Activated T-cell treated with anti-CD3 and anti-CD28 coated beads for 24 hours (primary cell): ENCODE measurements at regions not wholly inside any gene's neighbourhood (a gene's known extent, or its start where the extent isn't known, plus 50 kb on each side); places are given as distances from the start of the nearest gene placed in this dataset.

ENCODE experiments used
- DNase-seq: peaks from one replicate; pipeline ENCODE4 v3.0.0-alpha.2; 2020; ENCODE audit warnings: low read depth

DNA sequence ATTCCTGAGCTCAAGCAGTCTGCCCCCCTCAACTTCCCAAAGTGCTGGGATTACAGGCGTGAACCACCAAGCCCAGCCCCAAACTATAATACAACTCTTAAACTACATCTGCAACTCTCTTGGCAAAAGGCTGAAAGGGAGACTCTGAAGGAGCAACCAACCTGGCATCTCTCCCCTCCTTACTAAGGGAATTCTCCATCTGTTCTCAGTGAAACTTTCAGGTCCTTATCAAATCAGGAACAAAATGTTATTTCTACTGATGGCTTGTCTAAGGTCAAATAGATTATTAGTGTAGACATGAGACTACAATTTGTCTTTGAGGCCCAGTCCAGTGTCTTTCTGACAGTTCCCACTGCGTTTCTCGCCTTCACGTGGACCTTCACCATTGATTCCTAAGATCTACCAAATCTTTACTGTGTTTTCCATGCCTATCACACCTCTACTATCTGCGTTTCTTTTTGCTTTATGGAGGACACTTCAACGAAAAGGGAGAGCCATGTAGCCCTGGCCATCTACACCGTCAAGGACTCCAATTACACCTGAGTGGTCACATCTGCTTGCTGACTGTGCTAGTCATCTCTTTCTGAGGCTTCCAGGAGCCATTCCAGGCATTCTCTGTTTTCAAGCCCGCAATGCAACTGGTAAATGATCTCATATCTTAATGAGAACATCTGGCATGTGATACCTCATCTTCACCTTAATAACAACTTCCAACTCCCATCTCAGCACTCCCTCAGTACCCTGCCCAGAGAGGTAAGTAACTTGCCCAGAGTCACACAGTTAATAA, 405.7 kb upstream of the CITED2 start:
- no peak for DNase-seq

DNA sequence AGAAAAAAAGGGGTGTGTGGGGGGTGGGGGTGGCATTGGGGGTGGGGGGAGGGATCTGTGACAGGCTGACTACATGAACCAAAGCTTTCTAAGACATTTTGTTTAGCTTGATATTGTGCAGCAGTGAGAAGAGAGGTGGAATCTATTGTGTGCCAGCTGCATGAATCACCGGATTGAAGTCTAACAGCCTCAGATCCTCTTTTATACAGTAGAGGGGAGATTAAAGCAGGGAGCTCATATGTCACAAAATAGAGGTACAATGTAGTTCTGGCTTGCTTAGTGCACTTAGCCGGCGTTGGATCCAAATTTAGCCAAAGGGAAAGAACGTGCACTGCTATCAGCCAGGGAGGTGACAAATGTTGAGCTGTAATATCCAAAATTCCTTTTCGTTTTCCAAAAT, 404.2 kb upstream of the CITED2 start:
- no peak for DNase-seq

DNA sequence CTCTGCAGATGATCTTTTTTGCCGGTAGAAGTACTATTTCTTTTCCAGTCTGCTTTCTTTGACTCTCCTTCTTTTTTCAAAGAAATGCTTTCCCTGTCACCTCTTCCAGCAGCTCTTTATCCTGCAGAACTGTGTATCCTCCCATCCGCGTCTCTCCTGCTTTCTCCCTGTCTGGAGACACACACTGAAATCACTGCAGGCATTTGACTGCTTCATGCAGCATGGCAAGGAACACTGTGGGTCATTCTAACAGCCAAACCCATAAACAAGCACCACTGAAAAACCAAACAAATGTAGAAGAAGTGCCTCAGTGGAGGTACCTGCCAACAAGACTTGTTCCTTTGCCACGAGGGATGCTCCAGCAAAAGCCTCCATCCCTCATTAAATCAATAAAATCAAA, 403.7 kb upstream of the CITED2 start:
- DNase-seq: no peak

DNA sequence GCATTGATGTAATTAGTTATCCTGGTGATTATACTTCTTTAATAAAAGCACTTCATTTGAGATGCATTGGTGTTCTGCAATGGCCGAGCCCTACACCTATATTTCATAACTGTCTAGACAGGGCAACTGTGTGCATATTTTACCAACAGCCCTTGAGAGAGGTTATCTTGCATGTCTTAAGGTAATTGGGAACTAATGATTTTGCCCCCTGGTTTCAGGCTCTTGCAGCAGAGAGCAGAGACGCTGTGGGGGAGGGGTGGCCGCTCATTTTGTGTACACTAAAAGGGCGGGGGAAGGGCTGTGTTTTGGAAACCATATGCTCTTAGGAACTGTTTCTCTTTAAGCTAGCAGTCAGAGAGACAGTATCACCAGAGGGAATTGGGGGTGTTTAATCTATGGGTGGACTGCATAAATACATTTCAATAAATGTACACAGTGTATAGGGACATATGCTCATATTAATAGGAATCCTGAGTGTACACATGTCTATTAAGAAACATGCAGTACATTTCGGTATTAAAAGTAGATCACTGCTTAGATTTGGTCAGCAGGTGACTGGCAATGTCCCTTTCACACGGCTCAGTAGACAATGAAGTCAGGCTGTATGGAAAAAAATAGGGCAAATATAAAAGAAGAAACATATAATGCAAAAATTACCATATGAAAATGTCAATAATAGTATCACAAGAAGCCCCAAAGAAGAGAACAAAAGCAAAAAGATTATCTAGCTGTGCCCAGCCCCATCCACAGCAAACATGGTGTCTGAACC, 402.9 kb upstream of the CITED2 start:
- DNase-seq: no peak

DNA sequence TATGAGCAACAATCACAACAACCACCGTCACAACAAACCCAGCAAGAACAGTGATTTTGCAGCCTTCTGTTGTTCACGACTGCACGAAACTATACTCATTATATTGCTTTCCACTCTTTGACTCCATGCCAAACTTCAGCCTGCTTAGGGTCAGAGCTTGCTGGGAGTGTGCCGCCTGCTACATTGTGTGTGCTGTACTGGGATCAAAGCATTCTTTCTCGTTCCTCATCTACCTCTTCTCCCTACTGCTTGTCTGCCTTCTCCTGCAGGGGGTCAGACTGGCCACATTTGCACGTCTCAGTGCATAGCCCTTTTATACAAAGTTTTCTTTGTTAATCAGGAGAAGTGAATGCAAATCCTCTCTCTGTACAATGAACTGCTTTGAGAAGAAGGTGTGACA, 401.6 kb upstream of the CITED2 start:
- DNase-seq: no peak

DNA sequence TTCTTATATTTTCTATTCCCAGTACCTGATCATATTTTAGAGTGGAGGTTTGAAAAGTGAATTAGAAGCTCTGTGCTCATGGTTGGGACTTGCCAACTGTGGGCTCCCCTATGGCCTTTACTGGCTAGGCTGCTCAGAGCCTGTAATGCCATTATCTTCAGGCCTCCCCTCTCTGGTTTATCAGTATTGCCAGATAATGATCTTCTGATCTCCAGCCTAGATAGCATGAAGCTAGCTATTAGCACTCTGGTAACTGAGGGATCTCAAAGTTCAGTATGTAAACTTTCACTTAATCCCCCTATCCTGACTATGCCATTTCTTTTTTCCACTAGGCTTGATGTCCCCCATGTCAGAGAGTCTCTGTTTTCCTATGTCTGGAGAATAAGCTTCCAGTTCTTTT, 393.7 kb upstream of the CITED2 start:
- no peak for DNase-seq

DNA sequence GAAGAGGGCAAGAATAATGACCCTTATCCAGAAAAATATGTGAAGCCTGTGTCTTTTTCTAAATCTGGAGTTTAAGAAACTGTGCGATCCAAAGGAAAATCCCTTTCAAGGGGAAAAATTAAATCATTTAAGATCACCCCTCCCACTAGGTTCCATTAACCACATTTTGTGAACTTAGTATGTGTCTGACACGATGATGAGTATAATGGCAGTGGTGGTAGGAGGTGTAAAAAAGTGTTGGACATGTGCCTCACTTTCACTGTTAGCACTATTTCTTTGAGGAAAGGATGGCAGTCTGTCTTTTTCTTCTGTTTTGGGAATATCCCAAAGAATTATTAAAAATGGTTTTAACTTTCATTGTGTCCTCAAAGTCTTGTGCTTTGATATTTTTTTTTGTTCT, 392.3 kb upstream of the CITED2 start:
- no peak for DNase-seq

DNA sequence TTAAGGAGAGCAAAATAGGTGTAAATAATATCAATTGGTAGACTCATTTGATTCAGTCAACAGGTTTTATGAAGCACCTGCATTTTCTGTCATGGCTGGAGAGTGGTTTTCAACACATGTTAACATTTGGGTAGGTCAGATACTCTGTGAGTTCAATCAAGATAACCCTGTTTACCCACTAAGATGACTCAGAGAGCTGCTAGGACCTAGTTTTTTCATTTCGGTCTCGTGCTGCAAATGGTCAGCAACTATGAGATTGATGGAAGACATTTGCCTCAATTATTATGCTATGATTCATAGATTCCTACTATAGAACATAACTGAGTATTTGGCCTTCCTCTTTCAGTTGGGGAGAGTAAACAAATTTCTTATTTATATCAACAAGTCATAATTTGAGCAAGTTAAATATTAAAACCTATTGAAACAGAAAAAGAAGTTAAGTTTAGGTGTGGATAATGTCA, 391.4 kb upstream of the CITED2 start:
- no peak for DNase-seq

DNA sequence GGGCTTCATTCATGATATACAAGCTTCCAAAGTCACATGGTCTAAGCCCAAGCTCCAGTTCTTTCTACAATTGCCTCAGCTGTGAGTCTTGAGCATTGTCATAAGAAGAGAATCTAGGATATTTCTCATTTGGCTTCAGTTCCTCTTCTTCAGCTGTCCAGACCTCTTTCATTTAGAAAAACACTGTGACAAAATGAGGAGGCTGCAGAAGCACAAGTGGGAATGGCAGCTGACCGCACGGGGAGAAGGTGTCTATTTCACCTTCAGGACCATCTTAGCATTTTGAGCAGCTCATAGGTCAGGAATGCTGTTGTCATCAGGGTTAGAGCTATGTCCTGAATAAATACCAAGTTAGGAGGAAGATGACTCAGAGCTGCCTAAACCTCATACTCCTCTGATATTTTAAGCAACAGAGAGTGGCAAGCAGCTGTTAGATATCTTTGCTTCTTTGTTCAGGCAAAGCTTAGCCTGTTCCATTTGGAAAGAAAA, 390.1 kb upstream of the CITED2 start:
- DNase-seq: no peak

DNA sequence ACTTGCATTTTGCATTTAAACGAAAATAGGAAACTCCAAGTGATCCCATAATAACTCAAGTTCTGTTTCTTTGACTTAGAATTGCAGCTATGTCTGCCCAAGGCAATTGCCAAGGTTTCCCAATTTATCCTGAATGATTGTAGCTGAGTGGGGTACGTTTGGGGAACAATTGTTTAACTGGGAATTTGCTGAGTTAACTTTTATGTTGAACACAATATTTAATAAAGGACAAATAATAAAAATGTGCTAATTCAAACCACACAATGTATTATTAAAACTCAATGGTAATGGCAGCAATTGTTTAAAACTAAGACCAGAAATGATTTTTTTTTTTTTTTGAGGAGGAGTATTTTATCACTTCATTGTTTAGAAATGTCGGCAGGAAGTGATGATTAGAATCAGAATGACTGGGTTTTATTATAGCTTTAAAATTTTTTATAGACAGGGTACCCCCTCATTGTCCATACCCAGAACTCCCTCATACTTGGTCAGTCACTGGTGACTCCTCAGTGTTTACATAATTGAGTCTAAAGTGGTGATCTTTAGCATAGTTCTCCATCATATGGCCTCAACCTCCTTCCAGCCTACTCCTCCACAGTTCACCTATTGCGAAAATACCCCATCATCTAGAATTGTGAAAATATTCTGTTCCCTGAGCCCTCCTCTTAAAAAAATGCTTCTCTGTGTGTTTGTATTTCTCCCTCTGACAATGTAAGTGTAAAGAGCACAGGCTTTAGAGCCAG, 389.2 kb upstream of the CITED2 start:
- no peak for DNase-seq

DNA sequence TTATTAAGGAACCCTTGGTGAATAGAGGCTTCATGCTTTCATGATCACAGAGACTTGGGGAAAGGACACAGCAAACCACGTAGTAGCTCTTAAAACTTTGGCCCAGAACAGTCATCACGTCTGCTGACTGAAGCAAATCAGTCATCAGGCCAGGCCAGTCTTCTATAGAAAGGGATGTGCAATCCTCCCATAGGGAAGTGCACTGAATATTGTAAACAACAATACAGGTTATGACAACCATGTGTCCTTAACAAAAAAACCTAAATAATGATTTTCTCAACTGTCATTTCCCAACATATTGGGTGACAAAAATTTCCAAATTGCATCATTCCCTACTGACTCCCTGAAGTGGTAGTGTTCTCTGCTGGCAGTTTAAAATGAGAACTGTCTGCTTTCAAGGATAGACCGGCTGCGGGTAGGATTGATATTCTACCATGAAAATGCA, 388.2 kb upstream of the CITED2 start:
- DNase-seq: no peak

DNA sequence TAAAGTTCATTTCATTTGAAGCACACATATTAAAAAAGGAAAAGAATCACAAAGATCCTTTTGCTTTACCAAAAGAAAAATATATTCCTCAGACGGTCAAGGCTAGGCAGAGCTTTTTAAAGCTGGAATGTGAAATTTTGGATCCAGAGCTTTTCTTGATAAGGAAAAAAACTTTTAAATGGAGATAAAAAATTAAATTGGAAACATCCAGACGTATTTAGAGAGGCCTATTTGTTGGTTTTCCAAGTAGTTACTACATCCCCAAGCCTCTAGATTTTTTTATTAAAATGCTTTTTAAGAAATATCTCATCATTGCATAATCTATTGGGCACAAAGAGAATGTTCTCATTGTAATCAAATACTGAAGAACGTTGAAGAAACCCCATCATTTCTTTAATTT, 385.7 kb upstream of the CITED2 start:
- no peak for DNase-seq

DNA sequence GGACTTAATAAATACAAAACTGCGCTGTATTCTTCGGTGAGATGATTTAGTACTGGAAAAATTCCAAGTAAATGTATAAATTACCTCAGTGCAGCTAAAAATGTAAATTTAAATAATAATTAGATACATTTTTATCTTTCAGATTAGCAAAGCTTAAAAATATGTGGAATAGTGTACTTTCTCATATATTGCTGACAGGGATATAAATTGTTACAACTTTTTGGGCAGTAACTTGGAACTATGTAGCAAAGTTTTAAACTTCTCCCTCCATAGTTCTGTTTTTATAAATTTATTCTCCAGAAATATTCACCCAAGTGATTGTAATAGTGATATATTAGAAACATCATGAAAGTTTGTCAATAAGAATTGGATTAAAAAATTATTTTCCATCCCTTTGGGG, 384.6 kb upstream of the CITED2 start:
- DNase-seq: no peak

DNA sequence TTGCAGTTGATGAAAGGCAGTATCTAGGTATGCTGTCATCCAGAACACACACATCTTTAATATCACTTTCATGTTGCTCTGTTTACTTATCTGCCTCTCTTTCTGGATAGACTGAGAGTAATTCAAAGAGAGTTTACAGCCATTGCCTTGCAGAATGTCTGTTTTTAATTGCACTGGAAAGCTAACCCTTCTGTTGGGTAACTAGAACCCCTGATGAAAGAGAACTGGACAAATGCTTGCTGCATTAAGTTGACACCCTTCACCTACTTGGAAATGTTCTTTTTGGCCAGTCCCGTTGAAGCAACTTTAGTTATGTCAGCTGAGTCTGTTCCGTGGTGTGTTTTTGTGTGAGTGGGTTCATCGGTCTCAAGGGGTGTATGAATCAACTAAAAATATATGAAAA, 383.8 kb upstream of the CITED2 start:
- no peak for DNase-seq

DNA sequence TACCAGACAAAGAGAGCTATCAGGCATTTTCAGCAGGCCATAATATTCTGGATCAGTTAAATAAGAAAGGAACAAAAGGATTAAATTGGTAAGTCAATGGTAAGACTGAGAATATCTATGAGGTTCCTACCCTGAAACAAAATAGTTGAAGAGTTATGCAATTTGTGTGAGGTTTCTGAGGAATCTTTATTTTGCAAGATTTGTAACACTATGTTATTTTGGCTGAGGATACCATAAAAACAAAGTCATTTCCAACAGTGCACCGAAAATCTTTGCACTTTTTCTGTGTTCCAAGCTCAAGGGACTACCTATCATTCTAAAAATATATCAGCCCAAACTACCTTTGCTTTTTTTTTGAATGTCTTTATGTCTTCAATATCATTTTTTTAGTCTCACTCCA, 383.3 kb upstream of the CITED2 start:
- DNase-seq: no peak

DNA sequence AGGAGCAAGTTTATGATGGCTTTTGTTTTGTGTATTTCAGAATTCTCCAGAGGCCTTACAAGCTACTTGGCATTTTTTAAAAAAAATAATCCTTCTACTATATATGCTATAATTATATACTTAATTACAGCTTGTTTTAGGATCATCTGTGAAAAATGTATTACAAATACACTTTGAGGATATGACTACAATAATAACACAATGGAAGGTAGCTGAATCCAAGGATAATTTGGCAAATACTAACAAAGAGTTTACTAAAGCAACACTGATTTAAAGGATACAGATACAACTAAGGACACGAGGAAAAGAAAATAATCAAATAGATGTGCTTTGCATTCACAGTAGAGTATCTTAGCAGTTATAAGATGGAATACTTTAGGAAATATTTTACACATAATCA, 381.9 kb upstream of the CITED2 start:
- DNase-seq: no peak

DNA sequence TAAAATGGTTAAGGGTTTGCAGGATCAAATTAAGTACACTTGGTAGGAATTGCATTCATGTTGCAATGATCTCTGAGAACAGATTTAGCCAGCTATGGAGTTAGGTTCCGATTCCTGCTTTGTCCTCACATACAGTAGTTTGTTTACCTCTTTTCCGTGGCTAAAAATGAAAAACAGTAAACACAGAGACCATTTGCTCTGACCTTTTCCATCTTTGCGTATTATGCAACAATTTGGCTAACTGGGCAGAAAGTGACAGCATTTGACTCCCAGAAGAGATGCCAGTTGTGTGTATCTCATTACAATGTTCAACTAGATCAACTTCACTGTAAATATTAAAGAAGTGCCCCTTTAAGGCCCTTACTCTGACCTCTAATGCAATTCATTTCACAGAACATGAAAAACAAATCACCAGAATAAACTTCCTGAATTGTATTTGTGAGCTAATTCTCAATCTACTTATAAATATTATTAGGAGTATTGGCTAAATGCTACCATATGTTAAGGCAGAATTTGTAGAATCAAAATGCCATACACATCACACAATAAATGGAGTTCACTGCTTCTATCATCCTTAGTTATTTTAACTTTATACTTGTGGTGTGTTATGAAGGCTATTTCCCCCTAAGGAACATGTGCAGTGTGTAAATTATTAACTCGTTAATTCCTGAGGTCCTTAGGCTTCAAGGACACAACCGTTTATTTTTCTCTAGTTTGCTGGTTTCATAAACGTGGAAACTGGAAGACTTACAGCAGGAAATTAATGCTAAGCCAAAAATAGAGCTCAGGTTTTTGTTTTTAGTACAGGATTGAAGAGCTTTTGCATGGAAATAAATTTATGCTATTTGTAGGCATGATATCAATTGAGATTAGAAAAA, 380.7 kb upstream of the CITED2 start:
- DNase-seq: no peak

DNA sequence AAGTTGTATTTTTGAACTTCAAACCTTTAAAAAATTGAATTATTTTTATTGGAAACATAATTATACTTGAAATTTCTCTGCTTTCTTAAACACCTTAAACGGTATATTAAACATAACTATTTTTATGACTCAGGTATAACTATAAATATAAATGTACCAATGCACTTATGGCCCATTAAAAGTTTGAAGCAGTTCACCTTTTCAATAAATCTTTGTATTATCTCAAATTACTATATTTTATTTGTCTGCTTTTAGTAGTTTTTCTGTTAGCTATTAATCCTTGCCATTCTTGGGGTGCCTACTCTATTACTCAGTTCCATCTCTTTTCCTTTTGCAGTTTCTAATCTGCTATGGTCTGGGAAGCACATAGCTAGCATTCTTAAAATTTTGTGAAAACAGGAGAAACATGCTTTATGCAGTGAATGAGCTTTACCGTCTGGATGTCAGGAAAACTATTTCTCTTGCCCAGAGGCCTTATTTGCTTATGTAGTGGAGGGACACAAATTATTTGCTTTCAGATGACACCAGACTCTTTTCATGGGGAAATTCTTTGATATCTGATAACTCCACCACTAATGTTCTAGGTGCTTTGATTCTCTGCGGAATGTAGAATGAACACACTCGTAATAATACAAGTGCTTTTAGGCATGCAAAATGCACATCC, 378.9 kb upstream of the CITED2 start:
- no peak for DNase-seq

DNA sequence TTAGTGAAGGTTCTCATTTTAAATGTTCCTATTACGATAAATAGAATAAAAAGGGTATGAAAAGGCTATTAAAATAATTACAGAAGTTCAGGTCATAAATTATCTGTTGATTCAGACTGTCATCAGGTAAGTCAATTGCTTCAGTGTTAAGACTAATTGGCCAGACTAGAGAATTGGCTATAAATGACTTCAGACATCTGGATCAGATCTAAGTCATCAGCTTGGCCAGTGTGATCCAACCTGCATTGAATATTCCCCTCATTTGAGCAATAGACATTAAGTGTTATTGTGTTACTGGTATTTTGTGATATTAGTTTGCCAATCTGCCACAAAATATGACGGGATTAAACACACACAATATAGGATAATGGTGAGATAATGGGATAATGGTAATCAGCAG, 377.6 kb upstream of the CITED2 start:
- DNase-seq: no peak

DNA sequence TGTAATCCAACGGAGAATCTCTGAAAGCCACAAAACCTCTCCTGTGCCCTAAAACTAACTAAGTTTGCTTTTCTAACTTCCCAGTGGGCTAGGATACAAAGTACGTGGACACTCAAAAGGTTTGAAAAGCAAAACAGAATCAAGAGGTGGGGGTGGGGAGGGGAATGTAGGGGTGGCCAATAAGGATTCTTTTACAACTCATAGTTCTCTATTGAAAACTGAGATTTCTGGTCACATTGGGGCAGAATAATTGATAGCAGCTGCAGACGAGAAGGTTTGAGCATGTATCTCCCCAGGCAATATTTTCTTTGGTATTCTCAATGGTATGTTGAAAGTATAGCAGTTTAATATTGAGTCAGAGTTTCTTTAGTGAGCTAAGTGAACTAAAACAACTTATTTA, 376.7 kb upstream of the CITED2 start:
- DNase-seq: no peak
